Natural killer cell (primary cell): ENCODE measurements at regions not wholly inside any gene's neighbourhood (a gene's known extent, or its start where the extent isn't known, plus 50 kb on each side); places are given as distances from the start of the nearest gene placed in this dataset.

Experiments
- ATAC-seq, 3 donors: fragments of 150-1000 bp in 2 of 3; fragments of 200-7000 bp in 1 of 3; cut with Tn5 transposase; 1 replicate in 1 of 3; 2 replicates in 2 of 3; pipeline ENCODE4 v1.10.0; 2021; ENCODE audit warnings: mild to moderate bottlenecking in 2 of 3, moderate library complexity in 2 of 3
- DNase-seq, 2 donors: peaks; one replicate each; pipeline versions ENCODE4 v3.0.0 to v3.0.0-alpha.2; 2013 to 2021; ENCODE audit warnings: mixed read lengths in 1 of 2
- H3K27ac ChIP-seq: one replicate; pipeline ENCODE4 v1.5.1; 2013; ENCODE audit warnings: mild to moderate bottlenecking, low read length
- H3K27me3 ChIP-seq: one replicate; pipeline ENCODE4 v1.6.1; 2013; ENCODE audit warnings: low read length; ENCODE audit not compliant: control insufficient read depth, insufficient read depth
- H3K36me3 ChIP-seq: one replicate; pipeline ENCODE4 v1.6.1; 2013; ENCODE audit warnings: low read length; ENCODE audit not compliant: control insufficient read depth, insufficient read depth
- H3K4me1 ChIP-seq: one replicate; pipeline ENCODE4 v1.6.1; 2013; ENCODE audit warnings: low read length; ENCODE audit not compliant: control insufficient read depth, insufficient read depth
- H3K4me3 ChIP-seq: one replicate; pipeline ENCODE4 v1.5.1; 2013; ENCODE audit warnings: low read length
- H3K9me3 ChIP-seq: one replicate; pipeline ENCODE4 v1.6.1; 2013; ENCODE audit warnings: low read length; ENCODE audit not compliant: control insufficient read depth, insufficient read depth
- H3K27ac Mint-ChIP-seq, 2 donors: one replicate each; pipeline ENCODE4 v1.8.0; 2022; ENCODE audit warnings: mild to moderate bottlenecking in 2 of 2, mixed read lengths in 2 of 2, moderate library complexity in 1 of 2
- H3K27me3 Mint-ChIP-seq, 2 donors: one replicate each; pipeline ENCODE4 v1.8.0; 2022; ENCODE audit warnings: low read depth in 2 of 2, mixed read lengths in 2 of 2
- H3K36me3 Mint-ChIP-seq: one replicate; pipeline ENCODE4 v1.8.0; 2022; ENCODE audit warnings: mixed read lengths
- H3K4me1 Mint-ChIP-seq, 2 donors: one replicate each; pipeline ENCODE4 v1.8.0; 2022; ENCODE audit warnings: mixed read lengths in 2 of 2
- H3K4me3 Mint-ChIP-seq: one replicate; pipeline ENCODE4 v1.8.0; 2022; ENCODE audit warnings: mild to moderate bottlenecking, moderate library complexity, mixed read lengths
- H3K9me3 Mint-ChIP-seq, 2 donors: one replicate each; pipeline ENCODE4 v1.8.0; 2022; ENCODE audit warnings: mixed read lengths in 2 of 2
- WGBS: methylation state at CpG from one replicate; pipeline ENCODE4 v1.1.7; 2013; ENCODE audit warnings: missing lambda C conversion rate; ENCODE audit not compliant: insufficient coverage; 5-methylcytosine and 5-hydroxymethylcytosine counted together
- intact Hi-C: fragments of 100-400 bp; cut with micrococcal nuclease; formaldehyde crosslinking; loops from one replicate; pipeline ENCODE4 v1.14.2; 2022
- TF ChIP-seq, protein P1 (sequence below): fragments of 200-600 bp; IDR thresholded peaks from one replicate; pipeline ENCODE4 v1.8.0; 2022; ENCODE audit warnings: antibody characterized with exemption

- H3K36me3 ChIP-seq = no peaks in the 10 kb centered on the region
- no peak overlapping the region for H3K4me3 ChIP-seq
- DNase-seq (no peak), ATAC-seq (no peak)
- no peak overlapping the region for H3K27ac ChIP-seq
- TF ChIP-seq, protein P1, sequence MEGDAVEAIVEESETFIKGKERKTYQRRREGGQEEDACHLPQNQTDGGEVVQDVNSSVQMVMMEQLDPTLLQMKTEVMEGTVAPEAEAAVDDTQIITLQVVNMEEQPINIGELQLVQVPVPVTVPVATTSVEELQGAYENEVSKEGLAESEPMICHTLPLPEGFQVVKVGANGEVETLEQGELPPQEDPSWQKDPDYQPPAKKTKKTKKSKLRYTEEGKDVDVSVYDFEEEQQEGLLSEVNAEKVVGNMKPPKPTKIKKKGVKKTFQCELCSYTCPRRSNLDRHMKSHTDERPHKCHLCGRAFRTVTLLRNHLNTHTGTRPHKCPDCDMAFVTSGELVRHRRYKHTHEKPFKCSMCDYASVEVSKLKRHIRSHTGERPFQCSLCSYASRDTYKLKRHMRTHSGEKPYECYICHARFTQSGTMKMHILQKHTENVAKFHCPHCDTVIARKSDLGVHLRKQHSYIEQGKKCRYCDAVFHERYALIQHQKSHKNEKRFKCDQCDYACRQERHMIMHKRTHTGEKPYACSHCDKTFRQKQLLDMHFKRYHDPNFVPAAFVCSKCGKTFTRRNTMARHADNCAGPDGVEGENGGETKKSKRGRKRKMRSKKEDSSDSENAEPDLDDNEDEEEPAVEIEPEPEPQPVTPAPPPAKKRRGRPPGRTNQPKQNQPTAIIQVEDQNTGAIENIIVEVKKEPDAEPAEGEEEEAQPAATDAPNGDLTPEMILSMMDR = no peak
- no peak overlapping the region for H3K27ac Mint-ChIP-seq
- peaks cover 27 to 37% of the 10 kb centered on the region in 2 donors for H3K4me1 Mint-ChIP-seq
- no peaks in the 10 kb centered on the region for H3K27me3 ChIP-seq
- peaks cover 15% of the 10 kb centered on the region for H3K4me1 ChIP-seq
- H3K9me3 ChIP-seq = no peaks in the 10 kb centered on the region
- no peak overlapping the region for H3K4me3 Mint-ChIP-seq
- 87% methylated on average over 2 of the region's 2 CpGs for WGBS
- no peaks in the 10 kb centered on the region for H3K36me3 Mint-ChIP-seq
- H3K27me3 Mint-ChIP-seq = no peaks in the 10 kb centered on the region
- H3K9me3 Mint-ChIP-seq = peaks cover 0 to 2% of the 10 kb centered on the region in 2 donors
- intact Hi-C loops = no loop called here
Observed at GRCh38 chr7:18175801-18176450, 148.3 kb upstream of the PRPS1L1 start.

GRCh38 chr7:18177129-18177814, 149.6 kb upstream of the PRPS1L1 start:
- no peak overlapping the region for H3K4me3 ChIP-seq
- DNase-seq (no peak), ATAC-seq (no peak)
- intact Hi-C loops = no loop called here
- Mint-ChIP-seq H3K9me3 (peaks cover 0 to 2% of the 10 kb centered on the region in 2 donors), H3K27ac (peak overlapping the region; percentile 41 to 67), H3K27me3 (no peaks in the 10 kb centered on the region), H3K4me1 (peaks cover 30 to 42% of the 10 kb centered on the region in 2 donors), H3K4me3 (no peak overlapping the region), H3K36me3 (no peaks in the 10 kb centered on the region)
- WGBS = 94% methylated on average over 5 of the region's 5 CpGs
- no peak overlapping the region for H3K27ac ChIP-seq
- H3K4me1 ChIP-seq = peaks cover 15% of the 10 kb centered on the region
- TF ChIP-seq, protein P1 = no peak
- no peaks in the 10 kb centered on the region for H3K36me3 ChIP-seq
- no peaks in the 10 kb centered on the region for H3K27me3 ChIP-seq
- H3K9me3 ChIP-seq = no peaks in the 10 kb centered on the region

GRCh38 chr7:18177815-18178660, 150.4 kb upstream of the PRPS1L1 start:
- Histone ChIP-seq H3K27ac (no peak overlapping the region), H3K4me1 (peaks cover 15% of the 10 kb centered on the region), H3K27me3 (no peaks in the 10 kb centered on the region), H3K9me3 (no peaks in the 10 kb centered on the region), H3K4me3 (no peak overlapping the region), H3K36me3 (no peaks in the 10 kb centered on the region)
- H3K4me3 Mint-ChIP-seq = peak overlapping the region; percentile 73
- 20% methylated on average over 6 of the region's 7 CpGs for WGBS
- ATAC-seq (peak; percentile 79 to 89 (median 83)), DNase-seq (peak in 1 of 2 donors; percentile 13)
- peaks cover 0 to 2% of the 10 kb centered on the region in 2 donors for H3K9me3 Mint-ChIP-seq
- peak overlapping the region; percentile 41 to 67 for H3K27ac Mint-ChIP-seq
- H3K36me3 Mint-ChIP-seq = no peaks in the 10 kb centered on the region
- intact Hi-C loops = no loop called here
- TF ChIP-seq, protein P1 = no peak
- H3K4me1 Mint-ChIP-seq = peaks cover 30 to 42% of the 10 kb centered on the region in 2 donors
- no peaks in the 10 kb centered on the region for H3K27me3 Mint-ChIP-seq
